HEK293 (cell line): ENCODE measurements at regions not wholly inside any gene's neighbourhood (a gene's known extent, or its start where the extent isn't known, plus 50 kb on each side); places are given as distances from the start of the nearest gene placed in this dataset.

ENCODE experiments used
- CTCF ChIP-seq: fragments of 450-650 bp; formaldehyde crosslinking; IDR thresholded peaks from 2 replicates; pipeline ENCODE4 v1.5.1; 2016; ENCODE audit warnings: missing biosample characterization, missing genetic modification characterization
- ZNF274 ChIP-seq, 2 experiments: fragments of 200-500 bp in 1 of 2; fragments of 450-650 bp in 1 of 2; sonication (Bioruptor generic) in 1 of 2; formaldehyde crosslinking in 1 of 2; IDR thresholded peaks; 2 replicates each; pipeline versions ENCODE4 v1.5.1 to v1.6.1; 2014 to 2016; ENCODE audit warnings: borderline replicate concordance in 1 of 2, inconsistent platforms in 1 of 2, low read length in 1 of 2, missing biosample characterization in 1 of 2, missing genetic modification characterization in 1 of 2

- TF ChIP-seq CTCF (tag by site-specific recombination) (no peak), ZNF274 (IDR thresholded peaks at IDR 0.05; ENCODE audit: low read length) (no peak), ZNF274 (tag by site-specific recombination; IDR thresholded peaks at IDR 0.05; ENCODE audit: borderline replicate concordance) (no peak)
Observed at GRCh38 chr2:118269408-118270051, 181.3 kb downstream of the INSIG2 start.
